Trophoblast cell (in vitro differentiated cells and primary cell): ENCODE measurements at regions not wholly inside any gene's neighbourhood (a gene's known extent, or its start where the extent isn't known, plus 50 kb on each side); places are given as distances from the start of the nearest gene placed in this dataset.

Experiments
- DNase-seq, 2 donors: peaks; one replicate each; pipeline ENCODE4 v3.0.0-alpha.2; 2016
- H2AFZ ChIP-seq: 2 replicates; pipeline ENCODE4 v1.6.1; 2013; ENCODE audit warnings: low read length, moderate library complexity, mild to moderate bottlenecking; ENCODE audit not compliant: insufficient read depth, poor library complexity
- H2AK5ac ChIP-seq: 2 replicates; pipeline ENCODE4 v1.6.1; 2013; ENCODE audit warnings: mild to moderate bottlenecking, low read length
- H2BK120ac ChIP-seq: 2 replicates; pipeline ENCODE4 v1.6.1; 2013; ENCODE audit warnings: low read length, mild to moderate bottlenecking, moderate library complexity; ENCODE audit not compliant: insufficient read depth, poor library complexity
- H2BK12ac ChIP-seq: 2 replicates; pipeline ENCODE4 v1.6.1; 2013; ENCODE audit warnings: mild to moderate bottlenecking, low read length, moderate library complexity
- H2BK5ac ChIP-seq: 2 replicates; pipeline ENCODE4 v1.6.1; 2013; ENCODE audit warnings: low read length, low read depth, moderate library complexity, mild to moderate bottlenecking; ENCODE audit not compliant: poor library complexity
- H3K14ac ChIP-seq: 2 replicates; pipeline ENCODE4 v1.6.1; 2013; ENCODE audit warnings: mild to moderate bottlenecking, low read length
- H3K18ac ChIP-seq: 2 replicates; pipeline ENCODE4 v1.6.1; 2013; ENCODE audit warnings: mild to moderate bottlenecking, low read length
- H3K23ac ChIP-seq: 2 replicates; pipeline ENCODE4 v1.6.1; 2013; ENCODE audit warnings: low read length
- H3K27ac ChIP-seq: 2 replicates; pipeline ENCODE4 v1.5.1; 2013; ENCODE audit warnings: low read depth, mild to moderate bottlenecking, inconsistent platforms, low read length, moderate library complexity
- H3K27me3 ChIP-seq: 2 replicates; pipeline ENCODE4 v1.6.1; 2013; ENCODE audit warnings: inconsistent platforms, mild to moderate bottlenecking, low read length, moderate library complexity; ENCODE audit not compliant: insufficient read depth
- H3K36me3 ChIP-seq, 2 experiments: 1 replicate in 1 of 2; 2 replicates in 1 of 2; pipeline ENCODE4 v1.6.1; 2013; ENCODE audit warnings: low read length in 2 of 2, mild to moderate bottlenecking in 2 of 2, moderate library complexity in 1 of 2; ENCODE audit not compliant: insufficient read depth in 2 of 2, control insufficient read depth in 1 of 2
- H3K4ac ChIP-seq: 2 replicates; pipeline ENCODE4 v1.6.1; 2013; ENCODE audit warnings: low read depth, mild to moderate bottlenecking, low read length, moderate library complexity
- H3K4me1 ChIP-seq, 2 experiments: 1 replicate in 1 of 2; 2 replicates in 1 of 2; pipeline ENCODE4 v1.6.1; 2013; ENCODE audit warnings: low read length in 2 of 2, mild to moderate bottlenecking in 2 of 2, moderate library complexity in 1 of 2; ENCODE audit not compliant: insufficient read depth in 2 of 2, control insufficient read depth in 1 of 2
- H3K4me2 ChIP-seq: 2 replicates; pipeline ENCODE4 v1.6.1; 2013; ENCODE audit warnings: inconsistent platforms, mild to moderate bottlenecking, low read length, moderate library complexity
- H3K4me3 ChIP-seq: 2 replicates; pipeline ENCODE4 v1.5.1; 2013; ENCODE audit warnings: mild to moderate bottlenecking, low read depth, low read length, inconsistent platforms
- H3K79me1 ChIP-seq: one replicate; pipeline ENCODE4 v1.6.1; 2013; ENCODE audit warnings: low read length
- H3K79me2 ChIP-seq: 2 replicates; pipeline ENCODE4 v1.6.1; 2013; ENCODE audit warnings: low read length, mild to moderate bottlenecking; ENCODE audit not compliant: control insufficient read depth, insufficient read depth, poor library complexity
- H3K9ac ChIP-seq: 2 replicates; pipeline ENCODE4 v1.6.1; 2013; ENCODE audit warnings: mild to moderate bottlenecking, low read length
- H3K9me3 ChIP-seq: 2 replicates; pipeline ENCODE4 v1.6.1; 2013; ENCODE audit warnings: low read depth, mild to moderate bottlenecking, control low read depth, inconsistent platforms, low read length; ENCODE audit not compliant: insufficient read depth
- H4K12ac ChIP-seq: 2 replicates; pipeline ENCODE4 v1.6.1; 2013; ENCODE audit warnings: low read depth, mild to moderate bottlenecking, low read length, moderate library complexity
- H4K8ac ChIP-seq: 2 replicates; pipeline ENCODE4 v1.6.1; 2013; ENCODE audit warnings: low read depth, mild to moderate bottlenecking, low read length, moderate library complexity
- H4K91ac ChIP-seq: one replicate; pipeline ENCODE4 v1.6.1; 2013; ENCODE audit warnings: low read depth, mild to moderate bottlenecking, low read length, moderate library complexity
- WGBS: extraction: QIAGEN DNeasy Blood & Tissue Kit; methylation state at CpG from one replicate; pipeline ENCODE4 v1.1.7; 2013; ENCODE audit warnings: missing lambda C conversion rate; ENCODE audit not compliant: insufficient read length, insufficient coverage; ENCODE audit errors: extremely low coverage; 5-methylcytosine and 5-hydroxymethylcytosine counted together

DNA sequence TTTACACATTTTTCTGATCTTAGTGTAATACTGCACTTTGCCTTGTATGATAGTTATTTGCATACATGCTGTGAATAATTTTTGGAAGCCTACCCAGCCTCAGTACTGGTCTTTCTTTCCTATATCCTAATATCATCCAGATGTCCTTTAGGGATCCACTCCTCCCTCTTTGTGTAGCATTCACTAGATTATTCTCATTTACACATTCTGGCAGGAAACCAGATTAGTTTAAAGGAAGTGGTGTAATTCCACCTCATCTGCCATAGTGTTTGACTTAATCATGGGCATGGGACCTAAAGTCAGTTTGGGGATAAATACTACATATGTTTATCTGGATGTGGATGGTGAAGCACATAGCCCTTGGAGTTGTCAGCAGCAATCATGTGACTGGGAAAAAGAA, 444.9 kb upstream of the MAP2 start:
- Histone ChIP-seq H2AK5ac (no peak overlapping the region), H3K36me3 (no peaks in the 10 kb centered on the region), H3K79me2 (peaks cover 3% of the 10 kb centered on the region), H4K8ac (no peak overlapping the region), H3K4me3 (no peak overlapping the region), H3K9me3 (no peaks in the 10 kb centered on the region), H3K9ac (no peak overlapping the region), H2BK5ac (no peak overlapping the region), H3K4me1 (peaks cover 0 to 4% of the 10 kb centered on the region in 2 experiments), H2AFZ (no peak overlapping the region), H3K18ac (no peak overlapping the region), H3K27ac (no peak overlapping the region), H4K91ac (no peak overlapping the region), H3K79me1 (peaks cover 8% of the 10 kb centered on the region), H4K12ac (no peak overlapping the region), H2BK12ac (no peak overlapping the region), H3K23ac (no peak overlapping the region), H3K4me2 (no peak overlapping the region), H3K27me3 (no peaks in the 10 kb centered on the region), H3K4ac (no peak overlapping the region), H3K14ac (no peak overlapping the region), H2BK120ac (no peak overlapping the region)
- DNase-seq = no peak

DNA sequence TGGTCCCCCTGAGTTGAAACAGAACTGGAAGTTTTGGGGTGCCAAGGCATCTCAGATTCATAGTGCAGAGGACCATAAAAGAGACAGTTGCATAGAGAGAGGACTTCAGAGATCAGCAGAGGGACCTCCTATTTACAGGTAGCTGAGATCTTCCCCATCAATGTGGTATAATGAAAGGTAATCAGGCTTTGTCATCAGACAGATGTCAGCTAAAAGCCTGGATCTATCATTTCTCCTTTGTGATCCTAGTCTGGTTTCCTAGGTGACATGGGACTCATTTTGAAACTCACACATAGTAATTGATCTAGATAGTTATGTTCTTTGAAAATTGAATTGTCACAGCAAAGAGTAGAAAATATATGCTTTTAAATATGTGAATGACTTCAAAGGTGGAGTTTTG, 443.5 kb upstream of the MAP2 start:
- Histone ChIP-seq H3K4ac (no peak overlapping the region), H3K9ac (no peak overlapping the region), H3K36me3 (no peaks in the 10 kb centered on the region), H3K4me3 (no peak overlapping the region), H4K91ac (peak overlapping the region; percentile 6), H3K23ac (no peak overlapping the region), H2BK120ac (no peak overlapping the region), H3K79me2 (peaks cover 3% of the 10 kb centered on the region), H2BK12ac (peak overlapping the region; percentile 82), H3K18ac (no peak overlapping the region), H3K79me1 (peaks cover 10% of the 10 kb centered on the region), H4K8ac (no peak overlapping the region), H3K4me1 (peaks cover 0 to 6% of the 10 kb centered on the region in 2 experiments), H2AK5ac (peak overlapping the region; percentile 91), H3K14ac (no peak overlapping the region), H4K12ac (no peak overlapping the region), H3K27ac (no peak overlapping the region), H3K9me3 (no peaks in the 10 kb centered on the region), H3K27me3 (no peaks in the 10 kb centered on the region), H2AFZ (no peak overlapping the region), H2BK5ac (no peak overlapping the region), H3K4me2 (no peak overlapping the region)
- no peak for DNase-seq

DNA sequence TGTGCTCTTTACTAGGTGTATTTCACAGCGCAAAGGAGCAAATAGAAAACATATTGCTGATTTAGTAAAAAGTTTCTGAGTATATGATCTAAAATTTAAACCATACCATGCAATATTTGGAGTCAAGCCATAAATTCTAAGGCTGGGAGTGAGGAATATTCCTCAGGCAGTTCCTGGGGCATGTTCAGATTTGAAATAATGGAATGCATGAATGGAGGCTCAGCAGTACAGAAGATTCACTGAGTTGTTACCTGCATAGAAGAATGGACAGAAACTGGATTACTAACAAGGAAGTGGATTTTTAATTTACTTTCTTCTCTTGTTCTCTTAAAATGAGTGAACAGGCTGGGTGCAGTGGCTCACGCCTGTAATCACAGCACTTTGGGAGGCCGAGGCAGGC, 441.0 kb upstream of the MAP2 start:
- Histone ChIP-seq H3K14ac (peak overlapping the region; percentile 95), H3K79me1 (peaks cover 13% of the 10 kb centered on the region), H3K27ac (peak overlapping the region; percentile 97), H4K91ac (peak overlapping the region; percentile 98), H3K9ac (no peak overlapping the region), H3K4me1 (peaks cover 0 to 6% of the 10 kb centered on the region in 2 experiments), H4K8ac (peak overlapping the region; percentile 93), H3K36me3 (no peaks in the 10 kb centered on the region), H3K9me3 (no peaks in the 10 kb centered on the region), H4K12ac (no peak overlapping the region), H3K4me2 (no peak overlapping the region), H3K18ac (peak overlapping the region; percentile 65), H2BK12ac (peak overlapping the region; percentile 98), H2BK5ac (peak overlapping the region; percentile 98), H3K4me3 (no peak overlapping the region), H2AK5ac (peak overlapping the region; percentile 74), H3K27me3 (no peaks in the 10 kb centered on the region), H2AFZ (no peak overlapping the region), H3K4ac (peak overlapping the region; percentile 86), H3K79me2 (peaks cover 3% of the 10 kb centered on the region), H3K23ac (no peak overlapping the region), H2BK120ac (peak overlapping the region; percentile 100)
- WGBS = no CpG with 5 or more reads among the region's 3 CpGs
- peak; percentile 46 to 84 for DNase-seq

DNA sequence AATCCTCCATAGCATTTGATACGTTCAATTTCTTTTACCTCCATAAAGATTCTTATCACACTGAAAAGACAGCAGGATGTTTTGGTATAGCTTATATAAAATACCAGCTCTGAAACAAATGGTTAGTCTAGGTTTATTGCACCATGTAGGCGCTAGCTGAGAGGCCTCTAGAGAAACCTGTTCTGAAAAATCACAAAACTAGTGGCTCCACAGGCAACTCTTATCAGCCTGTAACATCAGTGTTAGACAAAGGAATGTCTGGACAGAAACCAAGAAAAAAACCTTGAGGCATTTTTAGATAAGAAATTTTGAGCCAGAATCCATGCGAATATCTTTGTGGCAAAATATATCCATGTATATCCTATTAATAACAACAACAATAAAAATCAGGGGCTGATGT, 440.4 kb upstream of the MAP2 start:
- peak overlapping the region; percentile 98 for H4K91ac ChIP-seq
- H2BK12ac ChIP-seq = no peak overlapping the region
- no peak overlapping the region for H4K12ac ChIP-seq
- no peaks in the 10 kb centered on the region for H3K27me3 ChIP-seq
- H4K8ac ChIP-seq = no peak overlapping the region
- no peak overlapping the region for H3K14ac ChIP-seq
- H3K4me3 ChIP-seq = no peak overlapping the region
- H3K4ac ChIP-seq = no peak overlapping the region
- no peak overlapping the region for H3K18ac ChIP-seq
- H3K4me1 ChIP-seq = peaks cover 0 to 6% of the 10 kb centered on the region in 2 experiments
- H3K23ac ChIP-seq = no peak overlapping the region
- H3K36me3 ChIP-seq = no peaks in the 10 kb centered on the region
- H3K9me3 ChIP-seq = no peaks in the 10 kb centered on the region
- DNase-seq = peak; percentile 76 to 97
- no peak overlapping the region for H2AK5ac ChIP-seq
- WGBS = no CpG with 5 or more reads among the region's 3 CpGs
- peak overlapping the region; percentile 100 for H2BK120ac ChIP-seq
- H3K79me2 ChIP-seq = peaks cover 3% of the 10 kb centered on the region
- no peak overlapping the region for H3K9ac ChIP-seq
- no peak overlapping the region for H3K4me2 ChIP-seq
- no peak overlapping the region for H2AFZ ChIP-seq
- peaks cover 13% of the 10 kb centered on the region for H3K79me1 ChIP-seq
- peak overlapping the region; percentile 97 for H3K27ac ChIP-seq
- H2BK5ac ChIP-seq = peak overlapping the region; percentile 98
